B cell (primary cell): ENCODE measurements at regions not wholly inside any gene's neighbourhood (a gene's known extent, or its start where the extent isn't known, plus 50 kb on each side); places are given as distances from the start of the nearest gene placed in this dataset.

Source experiments
- ATAC-seq: fragments of 200-7000 bp; cut with Tn5 transposase; one replicate; pipeline ENCODE4 v1.10.0; 2021; ENCODE audit warnings: low read depth, mild to moderate bottlenecking, moderate number of reproducible peaks, moderate library complexity
- CTCF ChIA-PET: fragments of 350-600 bp; sonication (Branson Sonifier 250); formaldehyde crosslinking; loops from one replicate; lab custom pipeline; 2021; ENCODE audit warnings: antibody characterized with exemption, inconsistent platforms; lab: Charles Lee
- POLR2A ChIA-PET: fragments of 350-600 bp; sonication (Branson Sonifier 250); formaldehyde crosslinking; loops from one replicate; lab custom pipeline; 2021; ENCODE audit warnings: antibody characterized with exemption; lab: Charles Lee
- DNase-seq: peaks from one replicate; pipeline ENCODE4 v3.0.0; 2013
- H2AFZ ChIP-seq: 2 replicates; pipeline ENCODE4 v1.6.1; 2012; ENCODE audit warnings: mild to moderate bottlenecking, low read depth, low read length; ENCODE audit not compliant: insufficient read depth, poor library complexity, severe bottlenecking
- H3K27ac ChIP-seq, 2 donors: 1 replicate in 1 of 2; 2 replicates in 1 of 2; pipeline ENCODE4 v1.5.1; 2012 to 2013; ENCODE audit warnings: low read length in 2 of 2, mild to moderate bottlenecking in 2 of 2, moderate library complexity in 1 of 2
- H3K27me3 ChIP-seq, 4 experiments: fragments of 200-600 bp in 1 of 4; sonication (generic) in 1 of 4; replicated peaks in 1 of 4; 1 replicate in 2 of 4; 2 replicates in 2 of 4; pipeline versions ENCODE4 v1.6.1 to v1.7.0; 2013 to 2016; ENCODE audit warnings: low read length in 3 of 4, mild to moderate bottlenecking in 2 of 4, mixed read lengths in 1 of 4, moderate library complexity in 1 of 4; ENCODE audit not compliant: insufficient read depth in 4 of 4, control insufficient read depth in 3 of 4; ENCODE audit errors: control extremely low read depth in 1 of 4
- H3K36me3 ChIP-seq, 2 experiments: replicated peaks in 1 of 2; 1 replicate in 1 of 2; 2 replicates in 1 of 2; pipeline versions ENCODE4 v1.6.1 to v1.7.1; 2013; ENCODE audit warnings: low read length in 1 of 2; ENCODE audit not compliant: insufficient read depth in 2 of 2, control insufficient read depth in 1 of 2; ENCODE audit errors: control extremely low read depth in 1 of 2, extremely low read depth in 1 of 2
- H3K4me1 ChIP-seq, 2 donors: fragments of 200-600 bp in 1 of 2; sonication (generic) in 1 of 2; 1 replicate in 1 of 2; 2 replicates in 1 of 2; pipeline versions ENCODE4 v1.5.1 to v1.6.1; 2013 to 2017; ENCODE audit warnings: low read length in 2 of 2; ENCODE audit not compliant: control insufficient read depth in 2 of 2, insufficient read depth in 2 of 2
- H3K4me2 ChIP-seq: replicated peaks from 2 replicates; pipeline ENCODE3; 2012; ENCODE audit warnings: mild to moderate bottlenecking, low read depth, low read length; ENCODE audit not compliant: poor library complexity, severe bottlenecking
- H3K4me3 ChIP-seq, 5 experiments: fragments of 200-600 bp in 1 of 5; sonication (generic) in 1 of 5; 1 replicate in 3 of 5; 2 replicates in 2 of 5; pipeline versions ENCODE4 v1.5.1 to v1.7.0; 2011 to 2016; ENCODE audit warnings: low read length in 4 of 5, mild to moderate bottlenecking in 4 of 5, low read depth in 2 of 5, control low read depth in 1 of 5, moderate library complexity in 1 of 5; ENCODE audit not compliant: insufficient read depth in 1 of 5; ENCODE audit errors: control extremely low read depth in 1 of 5, extremely low read depth in 1 of 5
- H3K79me2 ChIP-seq: fragments of 200-600 bp; sonication (generic); one replicate; pipeline ENCODE4 v1.6.0; 2016; ENCODE audit warnings: low read length; ENCODE audit not compliant: control insufficient read depth, insufficient read depth
- H3K9ac ChIP-seq: fragments of 200-600 bp; sonication (generic); 2 replicates; pipeline ENCODE4 v1.6.1; 2017; ENCODE audit warnings: mild to moderate bottlenecking, low read length, moderate library complexity
- H3K9me3 ChIP-seq, 3 donors: one replicate each; pipeline versions ENCODE4 v1.6.1 to v1.7.1; 2013; ENCODE audit warnings: low read length in 2 of 3; ENCODE audit not compliant: control insufficient read depth in 2 of 3, insufficient read depth in 1 of 3; ENCODE audit errors: control extremely low read depth in 1 of 3
- H4K20me1 ChIP-seq: 2 replicates; pipeline ENCODE4 v1.6.0; 2012; ENCODE audit warnings: mild to moderate bottlenecking, low read length; ENCODE audit not compliant: insufficient read depth, control insufficient read depth, poor library complexity, severe bottlenecking
- H3K27ac Mint-ChIP-seq: one replicate; pipeline ENCODE4 v1.8.0; 2021; ENCODE audit warnings: mixed read lengths
- H3K27me3 Mint-ChIP-seq: one replicate; pipeline ENCODE4 v1.8.0; 2021; ENCODE audit warnings: mixed read lengths
- H3K4me1 Mint-ChIP-seq: one replicate; pipeline ENCODE4 v1.8.0; 2021; ENCODE audit warnings: mixed read lengths
- H3K4me3 Mint-ChIP-seq: one replicate; pipeline ENCODE4 v1.8.0; 2021; ENCODE audit warnings: mixed read lengths
- H3K9me3 Mint-ChIP-seq: one replicate; pipeline ENCODE4 v1.8.0; 2022; ENCODE audit warnings: mixed read lengths; ENCODE audit not compliant: insufficient read depth
- EZH2 ChIP-seq: IDR thresholded peaks from 2 replicates; pipeline ENCODE4 v1.6.1; 2012; ENCODE audit warnings: borderline replicate concordance, low read depth, mild to moderate bottlenecking, moderate library complexity, low read length; ENCODE audit not compliant: insufficient read depth, poor library complexity, severe bottlenecking
- WGBS: methylation state at CpG from one replicate; pipeline ENCODE4 v1.1.5; 2013; ENCODE audit warnings: missing lambda C conversion rate; ENCODE audit not compliant: insufficient coverage; 5-methylcytosine and 5-hydroxymethylcytosine counted together
- intact Hi-C: fragments of 100-400 bp; cut with micrococcal nuclease; formaldehyde crosslinking; loops from one replicate; pipeline ENCODE4 v1.10.0; 2022
- TF ChIP-seq, protein P1 (sequence below): fragments of 200-600 bp; IDR thresholded peaks from one replicate; pipeline ENCODE4 v1.8.0; 2022; ENCODE audit warnings: antibody characterized with exemption, mild to moderate bottlenecking

DNA sequence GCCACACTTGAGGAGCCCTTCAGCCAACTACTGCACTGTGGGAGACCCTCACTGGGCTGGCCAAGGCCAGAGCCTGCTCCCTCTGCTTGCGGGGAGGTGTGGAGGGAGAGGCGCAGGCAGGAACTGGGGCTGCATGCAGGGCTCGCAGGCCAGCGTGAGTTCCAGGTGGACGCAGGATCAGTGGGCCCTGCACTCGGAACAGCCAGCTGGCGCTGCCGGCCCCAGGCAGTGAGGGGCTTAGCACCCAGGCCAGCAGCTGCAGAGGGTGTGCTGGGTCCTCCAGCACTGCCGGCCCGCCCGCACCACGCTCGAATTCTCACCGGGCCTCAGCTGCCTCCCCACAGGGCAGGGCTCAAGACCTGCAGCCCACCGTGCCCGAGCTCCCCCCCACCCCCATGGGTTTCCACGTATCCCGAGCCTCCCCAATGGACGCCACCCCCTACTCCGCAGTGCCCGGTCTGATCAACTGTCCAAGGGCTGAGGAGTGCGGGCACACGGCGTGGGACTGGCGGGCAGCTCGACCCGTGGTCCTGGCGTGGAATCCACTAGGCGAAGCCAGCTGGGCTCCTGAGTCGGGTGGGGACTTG is 1293.8 kb upstream of the PCDH9 start:
- Histone ChIP-seq H2AFZ (no peak overlapping the region), H3K9me3 (peaks cover 0 to 17% (median 0%) of the 10 kb centered on the region in 3 donors), H3K4me2 (no peak overlapping the region), H3K27ac (no peak overlapping the region), H4K20me1 (no peaks in the 10 kb centered on the region), H3K4me1 (peaks cover 0 to 4% of the 10 kb centered on the region in 2 donors), H3K79me2 (no peaks in the 10 kb centered on the region), H3K27me3 (no peaks in the 10 kb centered on the region), H3K9ac (no peak overlapping the region), H3K4me3 (no peak overlapping the region), H3K36me3 (no peaks in the 10 kb centered on the region)
- Mint-ChIP-seq H3K27ac (no peak overlapping the region), H3K27me3 (no peaks in the 10 kb centered on the region), H3K9me3 (peaks cover 5% of the 10 kb centered on the region), H3K4me3 (no peak overlapping the region), H3K4me1 (peaks cover 29% of the 10 kb centered on the region)
- CTCF ChIA-PET: no interaction called here
- no peak for ATAC-seq
- POLR2A ChIA-PET: no interaction called here
- WGBS: 93% methylated on average over 27 of the region's 30 CpGs
- TF ChIP-seq EZH2: no peak
- TF ChIP-seq, protein P1, sequence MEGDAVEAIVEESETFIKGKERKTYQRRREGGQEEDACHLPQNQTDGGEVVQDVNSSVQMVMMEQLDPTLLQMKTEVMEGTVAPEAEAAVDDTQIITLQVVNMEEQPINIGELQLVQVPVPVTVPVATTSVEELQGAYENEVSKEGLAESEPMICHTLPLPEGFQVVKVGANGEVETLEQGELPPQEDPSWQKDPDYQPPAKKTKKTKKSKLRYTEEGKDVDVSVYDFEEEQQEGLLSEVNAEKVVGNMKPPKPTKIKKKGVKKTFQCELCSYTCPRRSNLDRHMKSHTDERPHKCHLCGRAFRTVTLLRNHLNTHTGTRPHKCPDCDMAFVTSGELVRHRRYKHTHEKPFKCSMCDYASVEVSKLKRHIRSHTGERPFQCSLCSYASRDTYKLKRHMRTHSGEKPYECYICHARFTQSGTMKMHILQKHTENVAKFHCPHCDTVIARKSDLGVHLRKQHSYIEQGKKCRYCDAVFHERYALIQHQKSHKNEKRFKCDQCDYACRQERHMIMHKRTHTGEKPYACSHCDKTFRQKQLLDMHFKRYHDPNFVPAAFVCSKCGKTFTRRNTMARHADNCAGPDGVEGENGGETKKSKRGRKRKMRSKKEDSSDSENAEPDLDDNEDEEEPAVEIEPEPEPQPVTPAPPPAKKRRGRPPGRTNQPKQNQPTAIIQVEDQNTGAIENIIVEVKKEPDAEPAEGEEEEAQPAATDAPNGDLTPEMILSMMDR: no peak
- DNase-seq: no peak
- intact Hi-C loops: no loop called here

DNA sequence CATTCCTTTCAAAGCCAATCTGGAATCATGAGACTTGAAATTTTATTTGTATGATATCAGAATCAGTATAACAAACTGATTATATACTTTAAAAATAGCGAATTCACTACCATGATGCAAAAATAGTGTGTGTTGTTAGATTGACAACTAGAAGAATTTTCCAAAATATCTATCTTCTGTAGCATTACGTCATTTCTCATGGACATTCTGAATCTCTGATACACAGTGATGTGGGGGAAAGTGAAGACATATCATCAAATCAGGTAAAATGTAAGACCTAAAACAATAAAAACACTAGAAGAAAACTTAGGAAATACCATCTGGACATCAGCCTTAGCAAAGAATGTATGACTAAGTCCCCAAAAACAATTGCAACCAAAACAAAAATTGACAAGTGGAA is 1292.0 kb upstream of the PCDH9 start:
- peaks cover 5% of the 10 kb centered on the region for H3K9me3 Mint-ChIP-seq
- H3K4me1 ChIP-seq: peaks cover 0 to 4% of the 10 kb centered on the region in 2 donors
- no peaks in the 10 kb centered on the region for H3K27me3 ChIP-seq
- no peaks in the 10 kb centered on the region for H4K20me1 ChIP-seq
- ATAC-seq: no peak
- intact Hi-C loops: no loop called here
- H3K9ac ChIP-seq: no peak overlapping the region
- peaks cover 20% of the 10 kb centered on the region for H3K4me1 Mint-ChIP-seq
- no CpG with 5 or more reads among the region's 2 CpGs for WGBS
- H3K4me2 ChIP-seq: no peak overlapping the region
- H3K4me3 Mint-ChIP-seq: no peak overlapping the region
- H3K27ac ChIP-seq: no peak overlapping the region
- peaks cover 0 to 17% (median 0%) of the 10 kb centered on the region in 3 donors for H3K9me3 ChIP-seq
- H3K36me3 ChIP-seq: no peaks in the 10 kb centered on the region
- H3K79me2 ChIP-seq: no peaks in the 10 kb centered on the region
- no peaks in the 10 kb centered on the region for H3K27me3 Mint-ChIP-seq
- no peak overlapping the region for H3K4me3 ChIP-seq
- CTCF ChIA-PET: no interaction called here
- DNase-seq: no peak
- no peak for TF ChIP-seq EZH2
- TF ChIP-seq, protein P1: no peak
- POLR2A ChIA-PET: no interaction called here
- no peak overlapping the region for H2AFZ ChIP-seq
- no peak overlapping the region for H3K27ac Mint-ChIP-seq
